ENCODE measurements at regions not wholly inside any gene's neighbourhood (a gene's known extent, or its start where the extent isn't known, plus 50 kb on each side); places are given as distances from the start of the nearest gene placed in this dataset.

DNA sequence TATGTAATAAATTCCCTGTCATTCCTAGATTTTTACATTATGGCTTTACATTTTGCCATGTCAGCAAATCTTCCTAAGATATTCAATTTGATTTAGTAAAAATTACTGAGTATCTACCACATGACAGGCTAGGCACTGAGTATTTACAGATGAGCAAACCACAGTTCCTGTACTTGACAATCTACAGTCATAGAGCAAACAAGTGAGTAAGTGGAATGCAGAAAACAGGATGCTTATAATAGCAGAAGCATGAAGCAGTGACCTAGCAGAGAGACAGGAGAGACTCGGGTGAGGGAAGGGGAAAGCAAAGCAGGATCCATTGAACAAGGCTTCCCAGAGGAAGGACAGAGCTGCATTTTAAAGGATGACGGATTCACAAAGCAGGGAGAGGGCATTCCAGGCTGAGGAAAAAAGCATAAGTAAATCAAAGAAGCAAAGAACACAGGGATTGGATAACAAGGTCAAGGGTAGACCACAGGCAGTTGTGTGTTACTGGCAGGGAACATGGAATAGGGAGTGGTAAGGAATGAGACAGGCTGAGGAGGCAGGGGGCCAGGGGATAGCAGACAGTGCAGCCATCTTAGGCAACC is 124.7 kb upstream of the C1QTNF7 start:
- H3K27ac Mint-ChIP-seq: no peak overlapping the region
- 87% methylated on average over 2 of the region's 2 CpGs for WGBS (ENCODE audit: insufficient coverage)
- peaks cover 0 to 3% (median 1%) of the 10 kb centered on the region in 3 donors for H3K27me3 Mint-ChIP-seq (ENCODE audit: low read depth in 3 of 3)
- intact Hi-C loops (cut with micrococcal nuclease): no loop called here
- Histone ChIP-seq H3K9ac (ENCODE audit: insufficient read depth, low read length, poor library complexity, severe bottlenecking) (no peak overlapping the region), H3K79me2 (ENCODE audit: insufficient read depth, low read length) (no peaks in the 10 kb centered on the region), H3K27me3 (ENCODE audit: control insufficient read depth in 2 of 2, insufficient read depth in 2 of 2, low read length in 2 of 2) (no peaks in the 10 kb centered on the region), H3K4me1 (ENCODE audit: control insufficient read depth in 1 of 2, insufficient read depth in 2 of 2, low read length in 2 of 2) (no peaks in the 10 kb centered on the region), H3K36me3 (replicated peaks in 1 of 2; ENCODE audit: control insufficient read depth in 1 of 2, insufficient read depth in 2 of 2, low read length in 2 of 2) (no peaks in the 10 kb centered on the region), H3K9me3 (replicated peaks in 1 of 2; ENCODE audit: control insufficient read depth in 1 of 2, insufficient read depth in 1 of 2, low read length in 2 of 2) (no peaks in the 10 kb centered on the region), H2AFZ (ENCODE audit: insufficient read depth, low read depth, low read length, poor library complexity, severe bottlenecking) (no peak overlapping the region), H3K4me2 (replicated peaks; ENCODE audit: extremely low read depth, low read length, poor library complexity, severe bottlenecking) (no peak overlapping the region), H4K20me1 (ENCODE audit: insufficient read depth, low read length) (no peaks in the 10 kb centered on the region), H3K4me3 (replicated peaks in 1 of 3; ENCODE audit: low read depth in 2 of 3, low read length in 3 of 3) (no peak overlapping the region), H3K27ac (ENCODE audit: low read depth in 1 of 2, low read length in 2 of 2) (no peak overlapping the region)
- no peaks in the 10 kb centered on the region for H3K36me3 Mint-ChIP-seq
- TF ChIP-seq, protein P1, sequence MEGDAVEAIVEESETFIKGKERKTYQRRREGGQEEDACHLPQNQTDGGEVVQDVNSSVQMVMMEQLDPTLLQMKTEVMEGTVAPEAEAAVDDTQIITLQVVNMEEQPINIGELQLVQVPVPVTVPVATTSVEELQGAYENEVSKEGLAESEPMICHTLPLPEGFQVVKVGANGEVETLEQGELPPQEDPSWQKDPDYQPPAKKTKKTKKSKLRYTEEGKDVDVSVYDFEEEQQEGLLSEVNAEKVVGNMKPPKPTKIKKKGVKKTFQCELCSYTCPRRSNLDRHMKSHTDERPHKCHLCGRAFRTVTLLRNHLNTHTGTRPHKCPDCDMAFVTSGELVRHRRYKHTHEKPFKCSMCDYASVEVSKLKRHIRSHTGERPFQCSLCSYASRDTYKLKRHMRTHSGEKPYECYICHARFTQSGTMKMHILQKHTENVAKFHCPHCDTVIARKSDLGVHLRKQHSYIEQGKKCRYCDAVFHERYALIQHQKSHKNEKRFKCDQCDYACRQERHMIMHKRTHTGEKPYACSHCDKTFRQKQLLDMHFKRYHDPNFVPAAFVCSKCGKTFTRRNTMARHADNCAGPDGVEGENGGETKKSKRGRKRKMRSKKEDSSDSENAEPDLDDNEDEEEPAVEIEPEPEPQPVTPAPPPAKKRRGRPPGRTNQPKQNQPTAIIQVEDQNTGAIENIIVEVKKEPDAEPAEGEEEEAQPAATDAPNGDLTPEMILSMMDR (IDR thresholded peaks at IDR 0.05): no peak
- no peak for DNase-seq
- no peaks in the 10 kb centered on the region for H3K4me1 Mint-ChIP-seq
- H3K4me3 Mint-ChIP-seq: no peak overlapping the region
- H3K9me3 Mint-ChIP-seq: peaks cover 0 to 3% (median 0%) of the 10 kb centered on the region in 7 donors

DNA sequence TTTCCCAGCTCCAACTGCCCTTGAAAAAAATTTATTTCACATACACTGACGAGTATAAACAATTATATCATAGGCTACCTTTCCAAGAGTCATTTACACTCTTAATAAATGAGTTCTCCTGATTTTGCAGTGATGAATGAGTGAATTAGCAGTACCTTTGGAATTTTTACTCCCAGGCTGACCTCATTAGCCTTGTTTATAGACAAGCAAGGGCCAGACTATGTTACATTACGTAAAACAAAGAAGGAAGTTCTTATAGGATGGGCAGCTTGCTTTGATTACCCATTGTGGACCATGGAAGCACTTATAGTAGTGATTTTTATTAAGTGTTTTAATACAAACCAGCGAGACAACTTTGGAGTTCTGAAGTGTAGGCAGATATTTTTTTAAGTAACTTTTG is 112.9 kb upstream of the C1QTNF7 start:
- intact Hi-C loops (cut with micrococcal nuclease): no loop called here
- WGBS (ENCODE audit: insufficient coverage): no CpG with 5 or more reads among the region's 3 CpGs
- Histone ChIP-seq H2AFZ (ENCODE audit: insufficient read depth, low read depth, low read length, poor library complexity, severe bottlenecking) (no peak overlapping the region), H3K9ac (ENCODE audit: insufficient read depth, low read length, poor library complexity, severe bottlenecking) (no peak overlapping the region), H3K4me2 (replicated peaks; ENCODE audit: extremely low read depth, low read length, poor library complexity, severe bottlenecking) (no peak overlapping the region), H4K20me1 (ENCODE audit: insufficient read depth, low read length) (no peaks in the 10 kb centered on the region), H3K4me3 (replicated peaks in 1 of 3; ENCODE audit: low read depth in 2 of 3, low read length in 3 of 3) (no peak overlapping the region), H3K79me2 (ENCODE audit: insufficient read depth, low read length) (no peaks in the 10 kb centered on the region), H3K4me1 (ENCODE audit: control insufficient read depth in 1 of 2, insufficient read depth in 2 of 2, low read length in 2 of 2) (no peaks in the 10 kb centered on the region), H3K27ac (ENCODE audit: low read depth in 1 of 2, low read length in 2 of 2) (no peak overlapping the region), H3K9me3 (replicated peaks in 1 of 2; ENCODE audit: control insufficient read depth in 1 of 2, insufficient read depth in 1 of 2, low read length in 2 of 2) (peaks cover 0 to 8% of the 10 kb centered on the region in 2 donors), H3K27me3 (ENCODE audit: control insufficient read depth in 2 of 2, insufficient read depth in 2 of 2, low read length in 2 of 2) (no peaks in the 10 kb centered on the region), H3K36me3 (replicated peaks in 1 of 2; ENCODE audit: control insufficient read depth in 1 of 2, insufficient read depth in 2 of 2, low read length in 2 of 2) (no peaks in the 10 kb centered on the region)
- peaks cover 5 to 14% (median 10%) of the 10 kb centered on the region in 7 donors for H3K9me3 Mint-ChIP-seq
- no peak overlapping the region for H3K4me3 Mint-ChIP-seq
- no peaks in the 10 kb centered on the region for H3K36me3 Mint-ChIP-seq
- H3K27me3 Mint-ChIP-seq (ENCODE audit: low read depth in 3 of 3): peaks cover 0 to 3% (median 1%) of the 10 kb centered on the region in 3 donors
- DNase-seq: no peak
- no peaks in the 10 kb centered on the region for H3K4me1 Mint-ChIP-seq
- TF ChIP-seq, protein P1 (IDR thresholded peaks at IDR 0.05): no peak
- no peak overlapping the region for H3K27ac Mint-ChIP-seq

Measured in CD14-positive monocyte (primary cell).